ENCODE measurements at regions not wholly inside any gene's neighbourhood (a gene's known extent, or its start where the extent isn't known, plus 50 kb on each side); places are given as distances from the start of the nearest gene placed in this dataset.

DNA sequence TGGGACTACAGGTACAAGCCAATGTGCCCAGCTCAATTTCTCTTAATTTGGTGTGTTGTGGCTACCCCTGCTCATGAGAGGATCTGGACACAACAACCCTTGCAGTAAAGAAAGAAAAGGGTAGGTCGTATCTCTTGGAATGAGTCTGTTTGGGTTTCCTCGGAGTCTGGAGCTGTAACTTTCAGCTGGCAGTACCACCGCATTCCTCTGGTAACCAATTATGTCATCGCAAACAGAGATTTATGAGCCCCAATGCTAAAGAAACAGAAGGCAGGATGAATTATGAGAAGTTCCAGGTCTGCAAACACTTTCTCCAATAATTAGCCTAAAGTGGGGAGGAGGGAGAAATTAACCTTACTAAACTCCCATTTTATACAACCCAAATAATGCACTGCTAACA lies 186.6 kb upstream of the NRP1 start:
- TF ChIP-seq, protein P1, sequence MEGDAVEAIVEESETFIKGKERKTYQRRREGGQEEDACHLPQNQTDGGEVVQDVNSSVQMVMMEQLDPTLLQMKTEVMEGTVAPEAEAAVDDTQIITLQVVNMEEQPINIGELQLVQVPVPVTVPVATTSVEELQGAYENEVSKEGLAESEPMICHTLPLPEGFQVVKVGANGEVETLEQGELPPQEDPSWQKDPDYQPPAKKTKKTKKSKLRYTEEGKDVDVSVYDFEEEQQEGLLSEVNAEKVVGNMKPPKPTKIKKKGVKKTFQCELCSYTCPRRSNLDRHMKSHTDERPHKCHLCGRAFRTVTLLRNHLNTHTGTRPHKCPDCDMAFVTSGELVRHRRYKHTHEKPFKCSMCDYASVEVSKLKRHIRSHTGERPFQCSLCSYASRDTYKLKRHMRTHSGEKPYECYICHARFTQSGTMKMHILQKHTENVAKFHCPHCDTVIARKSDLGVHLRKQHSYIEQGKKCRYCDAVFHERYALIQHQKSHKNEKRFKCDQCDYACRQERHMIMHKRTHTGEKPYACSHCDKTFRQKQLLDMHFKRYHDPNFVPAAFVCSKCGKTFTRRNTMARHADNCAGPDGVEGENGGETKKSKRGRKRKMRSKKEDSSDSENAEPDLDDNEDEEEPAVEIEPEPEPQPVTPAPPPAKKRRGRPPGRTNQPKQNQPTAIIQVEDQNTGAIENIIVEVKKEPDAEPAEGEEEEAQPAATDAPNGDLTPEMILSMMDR (conservative IDR thresholded peaks at IDR 0.05; ENCODE audit: low read length), result no peak
- no peak for TF ChIP-seq EZH2phosphoT487 (IDR thresholded peaks at IDR 0.05; ENCODE audit: borderline replicate concordance)
